ENCODE measurements at regions not wholly inside any gene's neighbourhood (a gene's known extent, or its start where the extent isn't known, plus 50 kb on each side); places are given as distances from the start of the nearest gene placed in this dataset.

- no peak overlapping the region for H2BK120ac ChIP-seq (ENCODE audit: low read depth, low read length)
- H3K23ac ChIP-seq (ENCODE audit: low read depth, low read length): no peak overlapping the region
- no peak overlapping the region for H3K4me2 ChIP-seq (ENCODE audit: low read depth, low read length)
- H4K91ac ChIP-seq (ENCODE audit: insufficient read depth, low read depth, low read length): no peak overlapping the region
- H2AK5ac ChIP-seq (ENCODE audit: low read depth, low read length): no peak overlapping the region
- intact Hi-C loops (cut with micrococcal nuclease) (no loop called here), in situ Hi-C loops (cut with MboI; ENCODE audit: low sequenced_read_pairs) (no loop called here), dilution Hi-C loops (cut with HindIII; ENCODE audit: low sequenced_read_pairs, unreplicated experiment) (no loop called here)
- H3K9me1 ChIP-seq (ENCODE audit: insufficient read depth, low read length): no peaks in the 10 kb centered on the region
- no peaks in the 10 kb centered on the region for H3K4me1 ChIP-seq (ENCODE audit: control insufficient read depth, insufficient read depth, low read length)
- H3K56ac ChIP-seq (ENCODE audit: extremely low read depth, insufficient read depth, low read length): no peak overlapping the region
- no peak for DNase-seq
- no peak overlapping the region for H4K5ac ChIP-seq (ENCODE audit: low read depth, low read length)
- no peak for ATAC-seq (ENCODE audit: low read depth)
- no peak overlapping the region for H4K8ac ChIP-seq (ENCODE audit: low read depth in 2 of 2, low read length in 2 of 2)
- peaks cover 35% of the 10 kb centered on the region for H3K9me3 ChIP-seq (ENCODE audit: control insufficient read depth, insufficient read depth, low read length)
- H3K9ac ChIP-seq (ENCODE audit: low read depth, low read length): no peak overlapping the region
- no peaks in the 10 kb centered on the region for H3K79me1 ChIP-seq (ENCODE audit: low read depth in 1 of 2, low read length in 2 of 2)
- H3K4me3 ChIP-seq (ENCODE audit: insufficient read depth, low read depth, low read length): no peak overlapping the region
- H3K27ac ChIP-seq (ENCODE audit: insufficient read depth, low read length): no peak overlapping the region
- no peaks in the 10 kb centered on the region for H3K36me3 ChIP-seq (ENCODE audit: control insufficient read depth, insufficient read depth, low read length)
- H2BK5ac ChIP-seq (ENCODE audit: low read depth, low read length, poor library complexity, severe bottlenecking): no peak overlapping the region
- WGBS, 2 experiments (ENCODE audit: extremely low coverage in 2 of 2, insufficient read length in 1 of 2): 69% methylated on average over 2 of the region's 12 CpGs; no CpG with 5 or more reads in 1 of the 2 experiments
- ChIA-PET CTCF (no interaction called here), POLR2A (ENCODE audit: unreplicated experiment) (no interaction called here)
- no TSS peak for BruUV-seq (replicated peaks)
- H3K27me3 ChIP-seq (ENCODE audit: control insufficient read depth, insufficient read depth, low read length): no peaks in the 10 kb centered on the region
- TF ChIP-seq CEBPB (IDR thresholded peaks at IDR 0.05; ENCODE audit: low read depth, low read length) (no peak), MAFK (IDR thresholded peaks at IDR 0.05; ENCODE audit: low read depth, low read length) (no peak), RCOR1 (IDR thresholded peaks at IDR 0.05; ENCODE audit: insufficient replicate concordance, low read length) (no peak), MXI1 (IDR thresholded peaks at IDR 0.05; ENCODE audit: borderline replicate concordance, low read depth, low read length) (no peak), MAZ (IDR thresholded peaks at IDR 0.05; ENCODE audit: borderline replicate concordance, low read depth, low read length) (no peak), CTCF (conservative IDR thresholded peaks at IDR 0.05; ENCODE audit: low read depth, low read length) (no peak), ELK1 (IDR thresholded peaks at IDR 0.05; ENCODE audit: borderline replicate concordance, low read depth, low read length) (no peak), USF2 (IDR thresholded peaks at IDR 0.05; ENCODE audit: low read depth, low read length) (no peak), FOS (IDR thresholded peaks at IDR 0.05; ENCODE audit: low read depth, low read length) (no peak), SMC3 (IDR thresholded peaks at IDR 0.05; ENCODE audit: low read depth, low read length) (no peak), CHD1 (IDR thresholded peaks at IDR 0.05; ENCODE audit: low read depth, low read length) (no peak), RFX5 (IDR thresholded peaks at IDR 0.05; ENCODE audit: low read depth, low read length) (no peak), BHLHE40 (IDR thresholded peaks at IDR 0.05; ENCODE audit: low read depth, low read length) (no peak), RAD21 (IDR thresholded peaks at IDR 0.05; ENCODE audit: low read length) (no peak), POLR2A (IDR thresholded peaks at IDR 0.05; ENCODE audit: low read depth, low read length) (no peak), NFE2L2 (IDR thresholded peaks at IDR 0.05; ENCODE audit: low read depth, low read length) (no peak)
- no peak overlapping the region for H2BK15ac ChIP-seq (ENCODE audit: low read depth, low read length)
- H3K14ac ChIP-seq (replicated peaks; ENCODE audit: low read depth, low read length): no peak overlapping the region
- H2BK20ac ChIP-seq (ENCODE audit: low read depth, low read length): no peak overlapping the region
- H4K20me1 ChIP-seq (ENCODE audit: insufficient read depth, low read length): no peaks in the 10 kb centered on the region
- H2AFZ ChIP-seq (replicated peaks; ENCODE audit: low read length, poor library complexity): no peak overlapping the region
- no peak overlapping the region for H3K4ac ChIP-seq (ENCODE audit: low read depth, low read length)
- H3K18ac ChIP-seq (ENCODE audit: low read depth, low read length): no peak overlapping the region
- H2AK9ac ChIP-seq (replicated peaks; ENCODE audit: low read depth, low read length, poor library complexity): no peak overlapping the region
Observed at GRCh38 chr2:2931318-2932075, 446.1 kb downstream of the EIPR1 start.
